ENCODE measurements at regions not wholly inside any gene's neighbourhood (a gene's known extent, or its start where the extent isn't known, plus 50 kb on each side); places are given as distances from the start of the nearest gene placed in this dataset.

- DNase-seq (ENCODE audit: low read depth), result peak; percentile 78
- no peak overlapping the region for H3K4me3 ChIP-seq (ENCODE audit: low read depth, low read length)
- peak; percentile 58 for TF ChIP-seq CTCF (IDR thresholded peaks at IDR 0.05; ENCODE audit: insufficient read depth, low read depth, low read length)
Observed at GRCh38 chr20:50278684-50279531, 88.3 kb downstream of the CEBPB start.

- no peak for TF ChIP-seq CTCF (IDR thresholded peaks at IDR 0.05; ENCODE audit: insufficient read depth, low read depth, low read length)
- DNase-seq (ENCODE audit: low read depth), result no peak
- no peak overlapping the region for H3K4me3 ChIP-seq (ENCODE audit: low read depth, low read length)
Observed at GRCh38 chr20:50279988-50280850, 89.6 kb downstream of the CEBPB start.

- no peak for TF ChIP-seq CTCF (IDR thresholded peaks at IDR 0.05; ENCODE audit: insufficient read depth, low read depth, low read length)
- no peak overlapping the region for H3K4me3 ChIP-seq (ENCODE audit: low read depth, low read length)
- DNase-seq (ENCODE audit: low read depth), result peak; percentile 91
Observed at GRCh38 chr20:50280851-50281655, 90.4 kb downstream of the CEBPB start.

- TF ChIP-seq CTCF (IDR thresholded peaks at IDR 0.05; ENCODE audit: insufficient read depth, low read depth, low read length), result peak; percentile 31
- no peak overlapping the region for H3K4me3 ChIP-seq (ENCODE audit: low read depth, low read length)
- DNase-seq (ENCODE audit: low read depth), result no peak
Observed at GRCh38 chr20:50281831-50282591, 91.4 kb downstream of the CEBPB start.

- TF ChIP-seq CTCF (IDR thresholded peaks at IDR 0.05; ENCODE audit: insufficient read depth, low read depth, low read length), result no peak
- DNase-seq (ENCODE audit: low read depth), result no peak
- H3K4me3 ChIP-seq (ENCODE audit: low read depth, low read length), result no peak overlapping the region
Observed at GRCh38 chr20:50282592-50283241, 92.1 kb downstream of the CEBPB start.

All from fibroblast of villous mesenchyme (primary cell).